HG03097 (cell line): ENCODE measurements at regions not wholly inside any gene's neighbourhood (a gene's known extent, or its start where the extent isn't known, plus 50 kb on each side); places are given as distances from the start of the nearest gene placed in this dataset.

ENCODE experiments used
- ATAC-seq: cut with Tn5 transposase; IDR thresholded peaks from one replicate; pipeline ENCODE4 v1.9.1; 2021; ENCODE audit not compliant: unreplicated experiment, low FRiP score

GRCh38 chr15:31545257-31545656 lies 218.6 kb downstream of the KLF13 start:
- ATAC-seq, result no peak

- ATAC-seq, result no peak
Observed at GRCh38 chr15:31550211-31550977, 223.8 kb downstream of the KLF13 start.

GRCh38 chr15:31551323-31551722 lies 224.7 kb downstream of the KLF13 start:
- ATAC-seq, result no peak

- ATAC-seq, result no peak
Observed at GRCh38 chr15:31552482-31553099, 226.0 kb downstream of the KLF13 start.

GRCh38 chr15:31554261-31554660 lies 227.6 kb downstream of the KLF13 start:
- no peak for ATAC-seq

- ATAC-seq, result no peak
Observed at GRCh38 chr15:31555022-31555421, 228.4 kb downstream of the KLF13 start.

- no peak for ATAC-seq
Observed at GRCh38 chr15:31556494-31557150, 230.0 kb downstream of the KLF13 start.

DNA sequence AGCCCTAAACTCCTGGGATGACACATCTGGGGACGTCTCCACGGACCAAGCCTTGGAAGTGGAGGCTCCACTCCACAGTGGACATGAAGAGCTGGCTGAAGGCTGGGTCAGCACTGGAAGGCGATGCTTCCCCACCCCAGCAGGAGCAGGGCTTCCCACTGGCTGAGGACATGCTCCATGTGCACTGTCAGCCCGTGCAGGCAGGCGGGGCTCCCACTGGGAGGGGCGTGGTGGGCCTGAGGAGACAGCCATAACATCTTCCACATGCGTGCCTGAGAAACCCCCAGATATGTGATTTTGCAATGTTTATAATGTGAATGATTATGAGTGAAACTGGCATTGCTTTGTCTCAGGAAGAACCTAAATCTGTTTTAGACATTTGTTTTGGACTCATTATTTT lies 231.3 kb downstream of the KLF13 start:
- no peak for ATAC-seq

DNA sequence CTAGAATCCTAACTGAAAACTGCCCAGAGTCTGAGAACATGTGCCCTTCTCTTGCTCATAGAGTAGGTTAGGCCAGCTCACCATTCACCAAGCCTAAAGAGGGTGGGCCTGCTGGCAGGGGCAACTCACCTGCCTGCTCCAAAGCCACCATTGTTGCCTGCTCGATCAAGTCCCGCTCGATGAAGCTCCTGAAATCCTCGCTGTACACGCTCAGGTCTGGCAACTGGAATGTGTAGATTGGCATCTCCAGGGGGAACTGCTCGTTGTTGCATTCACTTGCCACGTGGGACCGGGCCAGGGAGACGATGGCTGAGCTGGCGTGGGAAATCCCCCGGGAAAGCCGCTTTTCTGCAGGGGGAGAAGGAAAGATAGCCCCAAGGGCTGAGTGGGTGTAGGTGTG lies 232.2 kb downstream of the KLF13 start:
- no peak for ATAC-seq

GRCh38 chr15:31559786-31560185 lies 233.2 kb downstream of the KLF13 start:
- ATAC-seq, result no peak

DNA sequence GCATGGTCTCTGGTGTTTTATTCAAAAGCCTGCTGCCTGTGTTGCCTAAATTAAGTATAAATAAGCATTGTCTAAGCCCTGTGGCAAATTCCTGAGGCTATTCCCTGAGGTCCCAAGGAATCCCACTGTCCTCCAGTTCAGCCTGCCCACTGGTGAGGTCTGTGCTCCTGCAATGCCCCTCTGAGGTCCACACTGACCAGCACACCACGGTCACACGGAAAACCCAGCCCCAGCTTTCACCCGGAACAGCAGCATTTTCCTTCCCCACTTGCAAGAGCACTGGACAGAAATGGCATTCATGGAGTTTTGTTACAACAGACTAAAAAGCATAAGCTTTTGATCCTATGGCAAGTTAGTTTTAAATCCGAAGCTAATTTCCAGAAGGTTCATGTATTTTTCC lies 234.0 kb downstream of the KLF13 start:
- ATAC-seq, result no peak

GRCh38 chr15:31561156-31561555 lies 234.5 kb downstream of the KLF13 start:
- ATAC-seq, result no peak

DNA sequence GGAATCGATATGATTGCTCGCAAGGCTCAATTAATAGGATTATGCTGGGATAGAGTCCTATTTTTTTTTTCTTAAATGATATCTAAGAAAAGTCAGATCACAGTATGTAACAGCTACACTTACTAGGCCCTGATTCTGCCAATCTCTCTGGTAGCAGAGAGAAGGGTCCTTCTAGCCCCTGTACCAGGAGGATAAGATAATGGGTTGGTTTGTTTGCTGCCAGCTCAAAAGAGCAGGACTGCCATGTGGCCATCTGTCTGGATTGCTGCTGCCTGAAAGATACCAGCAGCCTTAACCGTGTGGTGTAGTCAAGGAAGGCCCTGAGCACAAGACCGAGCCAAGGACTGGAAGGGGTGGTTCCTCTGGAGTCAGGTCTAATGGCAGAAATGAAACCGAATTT lies 236.4 kb downstream of the KLF13 start:
- no peak for ATAC-seq

DNA sequence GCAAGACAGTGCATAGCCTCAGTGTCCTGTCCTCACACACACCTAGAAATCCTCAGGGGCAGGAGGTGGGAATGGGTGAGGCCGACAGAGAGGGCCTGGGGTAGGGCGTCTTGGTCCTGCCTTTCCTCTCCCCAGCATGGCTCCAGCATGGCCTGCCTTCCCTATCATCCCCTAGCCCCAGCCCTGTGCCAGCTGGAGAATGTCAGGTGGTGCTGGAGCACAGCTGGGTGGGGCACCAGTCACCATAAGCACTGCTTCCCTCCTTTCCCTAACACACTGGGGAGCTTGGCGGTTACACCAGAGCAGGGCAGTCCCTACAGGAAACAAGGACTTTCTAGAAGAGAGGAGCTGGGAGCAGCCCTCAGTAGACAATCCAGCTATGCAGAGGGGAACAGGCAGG lies 236.8 kb downstream of the KLF13 start:
- ATAC-seq, result no peak

DNA sequence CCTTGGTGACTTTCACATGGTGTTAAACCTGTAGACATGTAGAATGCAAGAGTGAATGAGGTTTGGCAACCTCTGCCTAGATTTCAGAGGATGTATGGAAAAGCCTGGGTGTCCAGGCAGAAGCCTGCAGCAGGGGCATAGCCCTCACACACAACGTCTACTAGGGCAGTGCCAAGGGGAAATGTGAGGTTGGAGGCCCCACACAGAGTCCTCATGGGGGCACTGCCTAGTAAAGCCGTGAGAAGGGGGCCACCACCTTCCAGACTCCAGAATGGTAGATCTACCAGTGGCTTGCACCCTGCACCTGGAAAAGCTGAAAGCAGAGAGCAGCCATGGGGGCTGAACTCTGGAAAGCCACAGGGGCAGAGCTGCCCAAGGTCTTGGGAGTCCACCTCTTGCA lies 241.2 kb downstream of the KLF13 start:
- no peak for ATAC-seq

DNA sequence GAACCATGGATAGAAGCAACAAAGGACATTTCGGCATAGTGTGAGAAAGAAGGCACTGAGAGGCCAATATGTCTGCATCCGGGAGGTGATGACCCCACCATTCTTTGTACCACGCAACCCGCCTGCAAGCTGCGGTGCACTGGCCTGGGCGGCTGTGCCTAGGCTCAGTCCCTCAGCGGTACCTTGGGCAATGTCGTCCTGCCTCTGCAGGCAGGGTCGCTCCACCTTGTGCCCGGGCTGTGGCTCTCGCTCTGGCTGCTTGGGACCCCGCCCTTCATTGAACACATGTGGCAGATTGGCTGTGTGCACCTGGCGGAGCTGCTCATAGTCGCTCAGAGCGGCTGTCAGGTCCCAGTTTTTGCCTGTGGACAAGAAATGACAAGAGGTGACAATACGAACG lies 243.2 kb downstream of the KLF13 start:
- no peak for ATAC-seq

- ATAC-seq, result no peak
Observed at GRCh38 chr15:31570591-31570990, 244.0 kb downstream of the KLF13 start.

DNA sequence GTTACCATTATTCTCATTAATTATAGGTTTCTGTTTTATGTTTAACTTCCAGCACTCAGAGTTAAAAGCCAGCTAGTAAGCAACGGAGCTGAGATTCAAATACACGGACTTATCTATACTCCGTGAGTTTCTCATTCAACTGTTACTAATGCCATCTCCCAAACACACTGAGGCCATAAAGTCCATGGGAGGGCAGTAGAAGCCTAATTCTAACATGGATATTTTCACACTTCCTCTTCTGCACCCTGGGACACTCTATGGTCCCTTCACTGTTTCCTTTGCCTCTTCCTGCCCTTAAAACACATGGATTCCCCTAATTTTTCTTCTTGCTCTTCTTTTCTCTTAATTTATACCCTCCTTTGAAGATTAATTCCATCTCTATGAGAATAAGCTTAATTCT lies 245.0 kb downstream of the KLF13 start:
- no peak for ATAC-seq

DNA sequence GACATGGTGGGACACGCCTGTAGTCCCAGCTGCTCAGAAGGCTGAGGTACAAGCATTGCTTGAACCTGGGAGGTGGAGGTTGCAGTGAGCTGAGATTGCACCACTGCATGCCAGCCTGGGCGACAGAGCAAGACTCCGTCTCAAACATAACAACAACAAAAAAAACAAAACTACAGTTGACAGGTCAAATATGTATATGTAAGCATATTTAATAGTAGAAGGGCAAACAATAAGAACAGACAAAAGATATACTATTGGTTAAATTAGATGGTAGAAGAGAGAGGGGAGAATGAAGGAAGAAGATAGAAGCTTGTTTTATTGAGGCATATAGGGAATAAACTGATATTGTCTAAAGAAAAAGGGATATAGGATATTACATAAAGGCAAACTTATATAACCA lies 247.1 kb downstream of the KLF13 start:
- no peak for ATAC-seq

DNA sequence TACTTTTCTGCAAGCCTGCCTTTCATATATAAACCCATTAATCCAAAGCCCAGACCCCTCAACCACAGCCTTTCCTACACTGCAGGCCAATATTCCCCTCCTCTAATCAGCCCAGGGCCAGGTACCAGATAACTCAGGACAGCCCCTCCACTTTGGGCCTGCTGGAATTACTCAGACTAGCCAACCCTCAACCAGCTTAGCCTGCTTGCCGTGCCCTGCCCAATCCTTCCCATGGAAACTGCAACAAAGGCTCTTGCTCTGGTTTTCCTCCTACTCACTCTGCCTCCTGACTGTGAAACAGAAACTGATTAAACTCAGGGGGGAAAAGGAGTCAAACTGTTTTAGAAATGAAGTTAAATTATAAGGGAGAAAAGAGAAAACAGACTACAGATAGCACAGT lies 248.1 kb downstream of the KLF13 start:
- ATAC-seq, result no peak

GRCh38 chr15:31577108-31577507 lies 250.5 kb downstream of the KLF13 start:
- ATAC-seq, result no peak

DNA sequence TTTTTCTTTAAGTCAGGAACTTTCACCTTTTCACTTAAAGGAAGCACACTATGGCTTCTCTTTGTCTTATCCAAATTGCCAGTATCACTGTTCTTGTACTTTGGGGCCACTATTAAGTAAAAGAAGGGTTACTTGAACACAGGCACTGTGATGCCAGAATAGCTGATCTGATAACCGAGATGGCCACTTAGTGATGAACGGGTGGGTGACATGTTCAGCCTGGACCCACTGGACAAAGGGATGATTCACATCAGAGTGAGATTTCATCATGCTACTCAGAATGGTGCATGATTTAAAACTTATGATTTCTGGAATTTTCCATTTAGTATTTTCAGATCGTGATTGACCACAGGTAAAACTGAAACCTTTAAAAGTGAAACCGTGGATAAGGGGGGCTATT lies 252.6 kb downstream of the KLF13 start:
- ATAC-seq, result no peak
